ENCODE measurements at regions not wholly inside any gene's neighbourhood (a gene's known extent, or its start where the extent isn't known, plus 50 kb on each side); places are given as distances from the start of the nearest gene placed in this dataset.

DNA sequence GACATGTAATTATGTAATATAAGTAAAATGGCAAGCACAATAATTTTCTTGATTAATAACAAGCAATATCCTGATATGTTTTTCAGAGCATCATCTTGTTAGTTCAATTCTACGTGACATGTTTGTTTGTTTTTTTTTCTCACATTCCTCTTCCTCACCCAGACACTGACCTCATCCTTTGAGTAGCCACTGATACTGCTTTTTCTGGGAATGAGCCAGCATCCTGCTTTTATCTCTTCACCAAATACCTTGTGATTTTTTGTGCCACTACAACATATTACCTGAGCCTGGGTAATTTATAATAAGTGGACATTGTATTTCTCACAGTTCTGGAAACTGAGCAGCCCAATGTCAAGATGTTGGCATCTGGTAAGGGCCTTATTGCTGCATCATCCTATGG is 484.0 kb downstream of the NAF1 start:
- Histone ChIP-seq H3K36me3 (ENCODE audit: insufficient read depth in 1 of 2, low read depth in 1 of 2) (no peaks in the 10 kb centered on the region), H3K27ac (no peak overlapping the region), H3K4me1 (no peaks in the 10 kb centered on the region), H3K4me3 (no peak overlapping the region), H3K27me3 (ENCODE audit: insufficient read depth in 3 of 3, low read length in 2 of 3) (no peaks in the 10 kb centered on the region), H3K9me3 (peaks cover 4% of the 10 kb centered on the region)
- DNase-seq: no peak
- ATAC-seq: no peak
- 38 to 60% (median 56%) methylated on average over 1 of the region's 1 CpG for WGBS, 3 donors
- intact Hi-C loops (cut with DNase I): no loop called here
- TF ChIP-seq, protein P1, sequence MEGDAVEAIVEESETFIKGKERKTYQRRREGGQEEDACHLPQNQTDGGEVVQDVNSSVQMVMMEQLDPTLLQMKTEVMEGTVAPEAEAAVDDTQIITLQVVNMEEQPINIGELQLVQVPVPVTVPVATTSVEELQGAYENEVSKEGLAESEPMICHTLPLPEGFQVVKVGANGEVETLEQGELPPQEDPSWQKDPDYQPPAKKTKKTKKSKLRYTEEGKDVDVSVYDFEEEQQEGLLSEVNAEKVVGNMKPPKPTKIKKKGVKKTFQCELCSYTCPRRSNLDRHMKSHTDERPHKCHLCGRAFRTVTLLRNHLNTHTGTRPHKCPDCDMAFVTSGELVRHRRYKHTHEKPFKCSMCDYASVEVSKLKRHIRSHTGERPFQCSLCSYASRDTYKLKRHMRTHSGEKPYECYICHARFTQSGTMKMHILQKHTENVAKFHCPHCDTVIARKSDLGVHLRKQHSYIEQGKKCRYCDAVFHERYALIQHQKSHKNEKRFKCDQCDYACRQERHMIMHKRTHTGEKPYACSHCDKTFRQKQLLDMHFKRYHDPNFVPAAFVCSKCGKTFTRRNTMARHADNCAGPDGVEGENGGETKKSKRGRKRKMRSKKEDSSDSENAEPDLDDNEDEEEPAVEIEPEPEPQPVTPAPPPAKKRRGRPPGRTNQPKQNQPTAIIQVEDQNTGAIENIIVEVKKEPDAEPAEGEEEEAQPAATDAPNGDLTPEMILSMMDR (IDR thresholded peaks at IDR 0.05): no peak

GRCh38 chr4:162681212-162681611 is 485.5 kb downstream of the NAF1 start:
- H3K27me3 ChIP-seq (ENCODE audit: insufficient read depth in 3 of 3, low read length in 2 of 3): no peaks in the 10 kb centered on the region
- TF ChIP-seq, protein P1 (IDR thresholded peaks at IDR 0.05): no peak
- intact Hi-C loops (cut with DNase I): no loop called here
- WGBS, 3 donors: 30 to 54% (median 49%) methylated on average over 2 of the region's 2 CpGs
- no peaks in the 10 kb centered on the region for H3K36me3 ChIP-seq (ENCODE audit: insufficient read depth in 1 of 2, low read depth in 1 of 2)
- H3K27ac ChIP-seq: no peak overlapping the region
- peaks cover 4% of the 10 kb centered on the region for H3K9me3 ChIP-seq
- no peak overlapping the region for H3K4me3 ChIP-seq
- DNase-seq: no peak
- no peak for ATAC-seq
- H3K4me1 ChIP-seq: no peaks in the 10 kb centered on the region

DNA sequence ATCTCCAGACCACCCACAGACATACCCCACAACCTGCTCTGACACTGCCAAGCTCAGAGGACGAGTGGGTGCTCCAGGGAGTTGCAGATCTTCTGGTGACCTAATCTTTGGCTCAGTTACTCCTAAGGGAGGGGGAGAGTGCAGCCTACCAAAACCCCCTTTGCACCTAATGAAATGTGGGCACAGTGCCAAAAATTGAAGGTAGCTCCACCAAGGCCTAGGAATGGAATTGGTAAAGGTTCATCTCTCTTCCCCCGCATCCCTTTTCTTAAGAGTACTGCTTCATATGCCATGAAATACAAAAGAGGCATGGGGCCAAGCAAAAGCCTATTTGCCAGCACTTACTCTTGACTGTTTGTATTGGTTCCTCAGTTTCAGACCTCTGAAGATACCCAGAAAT is 491.0 kb downstream of the NAF1 start:
- Histone ChIP-seq H3K4me3 (no peak overlapping the region), H3K9me3 (peaks cover 4% of the 10 kb centered on the region), H3K36me3 (ENCODE audit: insufficient read depth in 1 of 2, low read depth in 1 of 2) (no peaks in the 10 kb centered on the region), H3K27ac (no peak overlapping the region), H3K4me1 (no peaks in the 10 kb centered on the region), H3K27me3 (ENCODE audit: insufficient read depth in 3 of 3, low read length in 2 of 3) (no peaks in the 10 kb centered on the region)
- TF ChIP-seq, protein P1 (IDR thresholded peaks at IDR 0.05): no peak
- WGBS, 3 donors: 60 to 64% (median 62%) methylated on average over 2 of the region's 2 CpGs
- intact Hi-C loops (cut with DNase I): no loop called here
- ATAC-seq: no peak
- DNase-seq: no peak

GRCh38 chr4:162661913-162662312 is 498.1 kb upstream of the FSTL5 start:
- H3K36me3 ChIP-seq (ENCODE audit: insufficient read depth in 1 of 2, low read depth in 1 of 2): no peaks in the 10 kb centered on the region

GRCh38 chr4:162659716-162660115 is 495.9 kb upstream of the FSTL5 start:
- ATAC-seq (no peak), DNase-seq (no peak)
- TF ChIP-seq, protein P1 (IDR thresholded peaks at IDR 0.05): no peak
- intact Hi-C loops (cut with DNase I): no loop called here
- H3K9me3 ChIP-seq: no peaks in the 10 kb centered on the region
- H3K27ac ChIP-seq: no peak overlapping the region
- H3K36me3 ChIP-seq (ENCODE audit: insufficient read depth in 1 of 2, low read depth in 1 of 2): no peaks in the 10 kb centered on the region
- H3K4me1 ChIP-seq: no peaks in the 10 kb centered on the region
- no peaks in the 10 kb centered on the region for H3K27me3 ChIP-seq (ENCODE audit: insufficient read depth in 3 of 3, low read length in 2 of 3)
- no peak overlapping the region for H3K4me3 ChIP-seq
- WGBS, 3 donors: 92 to 100% (median 94%) methylated on average over 1 of the region's 1 CpG

More at GRCh38 chr4:162661913-162662312, 498.1 kb upstream of the FSTL5 start:
- no peaks in the 10 kb centered on the region for H3K4me1 ChIP-seq
- no peak overlapping the region for H3K27ac ChIP-seq
- no peak for DNase-seq
- intact Hi-C loops (cut with DNase I): no loop called here
- no peaks in the 10 kb centered on the region for H3K9me3 ChIP-seq
- no peak for ATAC-seq
- H3K4me3 ChIP-seq: no peak overlapping the region
- TF ChIP-seq, protein P1 (IDR thresholded peaks at IDR 0.05): no peak
- H3K27me3 ChIP-seq (ENCODE audit: insufficient read depth in 3 of 3, low read length in 2 of 3): no peaks in the 10 kb centered on the region
- 65 to 79% (median 77%) methylated on average over 1 of the region's 1 CpG for WGBS, 3 donors
